ENCODE measurements at regions not wholly inside any gene's neighbourhood (a gene's known extent, or its start where the extent isn't known, plus 50 kb on each side); places are given as distances from the start of the nearest gene placed in this dataset.

- no peak for TF ChIP-seq CTCF (IDR thresholded peaks at IDR 0.05)
- no peak for TF ChIP-seq POLR2A (IDR thresholded peaks at IDR 0.05; ENCODE audit: low read depth)
Measured at GRCh38 chr13:63449550-63449949, 2033.9 kb upstream of the PCDH20 start.

All from esophagus muscularis mucosa (tissue), 3 donors.